ENCODE measurements at regions not wholly inside any gene's neighbourhood (a gene's known extent, or its start where the extent isn't known, plus 50 kb on each side); places are given as distances from the start of the nearest gene placed in this dataset.

DNA sequence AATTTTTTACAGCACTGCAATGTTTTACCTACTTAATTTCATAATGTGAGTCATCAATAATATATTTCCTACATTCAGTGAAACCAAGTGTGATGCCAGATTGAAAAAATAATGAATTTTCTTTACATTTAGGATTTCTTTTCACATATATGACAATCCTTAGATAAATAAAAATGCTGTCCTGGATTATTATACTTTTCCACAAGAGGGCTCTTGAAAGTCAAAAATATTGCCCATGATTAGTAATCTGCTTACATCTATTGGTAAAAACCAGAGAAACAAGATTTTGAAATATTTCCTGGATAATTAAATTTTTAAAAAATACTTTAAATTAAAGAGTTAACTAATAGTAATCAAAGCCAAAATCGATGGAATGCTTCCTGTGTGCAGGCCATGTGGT lies 86.8 kb upstream of the PLPPR4 start:
- no peak for DNase-seq (ENCODE audit: insufficient read length, low spot score)
- TF ChIP-seq PAX5 (IDR thresholded peaks at IDR 0.05; ENCODE audit: insufficient read depth, low read length, severe bottlenecking) (no peak), POLR2AphosphoS5 (IDR thresholded peaks at IDR 0.05; ENCODE audit: low read depth, low read length) (no peak), POU2F2 (IDR thresholded peaks at IDR 0.05; ENCODE audit: low read depth, low read length) (no peak), SPI1 (IDR thresholded peaks at IDR 0.05; ENCODE audit: low read depth, low read length) (no peak), POLR2A (IDR thresholded peaks at IDR 0.05; ENCODE audit: low read depth, low read length) (no peak), TAF1 (IDR thresholded peaks at IDR 0.05; ENCODE audit: low read depth, low read length) (no peak)
- no peak for FAIRE-seq

DNA sequence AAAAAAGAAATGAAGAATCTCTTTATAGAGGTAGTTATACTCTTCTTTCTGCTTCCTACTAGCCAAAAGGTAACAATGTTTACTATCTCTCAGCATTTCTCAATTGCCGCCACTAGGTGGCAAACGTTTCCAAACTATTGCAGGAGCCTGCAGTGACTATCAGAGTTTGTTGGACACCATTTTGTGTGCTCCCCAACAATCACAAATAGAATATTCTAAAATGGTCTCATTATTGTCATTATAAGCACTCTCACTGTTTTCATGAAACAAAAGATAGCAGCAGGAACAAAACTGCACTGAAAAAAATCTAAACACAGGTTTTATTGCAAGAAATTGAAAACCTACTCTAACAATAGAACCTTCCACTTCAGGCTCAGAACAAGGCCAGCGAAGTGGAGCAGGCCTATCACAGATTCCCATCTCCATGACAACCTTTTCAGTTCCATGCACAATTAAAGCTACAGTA lies 83.9 kb upstream of the PLPPR4 start:
- FAIRE-seq = peak; percentile 81
- TF ChIP-seq POU2F2 (IDR thresholded peaks at IDR 0.05; ENCODE audit: low read depth, low read length) = no peak
- no peak for TF ChIP-seq POLR2AphosphoS5 (IDR thresholded peaks at IDR 0.05; ENCODE audit: low read depth, low read length)
- no peak for TF ChIP-seq TAF1 (IDR thresholded peaks at IDR 0.05; ENCODE audit: low read depth, low read length)
- TF ChIP-seq POLR2A (IDR thresholded peaks at IDR 0.05; ENCODE audit: low read depth, low read length) = no peak
- no peak for TF ChIP-seq SPI1 (IDR thresholded peaks at IDR 0.05; ENCODE audit: low read depth, low read length)
- no peak for TF ChIP-seq PAX5 (IDR thresholded peaks at IDR 0.05; ENCODE audit: insufficient read depth, low read length, severe bottlenecking)
- peak; percentile 5 for DNase-seq (ENCODE audit: insufficient read length, low spot score)

DNA sequence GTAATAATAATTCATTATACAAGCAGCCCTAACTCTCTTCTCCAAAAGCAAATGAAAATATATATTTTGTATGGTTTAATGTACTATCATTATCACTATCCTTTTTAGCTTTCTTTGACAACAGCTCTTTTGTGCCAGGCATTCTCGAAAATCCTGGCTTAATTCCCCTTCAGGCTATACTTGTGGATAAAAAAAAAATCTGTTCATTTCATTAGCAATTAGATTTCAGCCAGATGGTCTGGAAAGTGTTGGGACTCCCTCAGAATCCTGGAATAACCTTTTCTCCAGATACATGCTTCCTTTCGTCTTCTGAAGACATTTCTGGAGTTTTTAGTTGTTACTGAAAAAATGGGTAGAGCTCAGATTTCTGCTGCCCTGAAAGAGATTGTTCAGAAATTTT lies 83.4 kb upstream of the PLPPR4 start:
- FAIRE-seq = no peak
- no peak for DNase-seq (ENCODE audit: insufficient read length, low spot score)
- no peak for TF ChIP-seq PAX5 (IDR thresholded peaks at IDR 0.05; ENCODE audit: insufficient read depth, low read length, severe bottlenecking)

DNA sequence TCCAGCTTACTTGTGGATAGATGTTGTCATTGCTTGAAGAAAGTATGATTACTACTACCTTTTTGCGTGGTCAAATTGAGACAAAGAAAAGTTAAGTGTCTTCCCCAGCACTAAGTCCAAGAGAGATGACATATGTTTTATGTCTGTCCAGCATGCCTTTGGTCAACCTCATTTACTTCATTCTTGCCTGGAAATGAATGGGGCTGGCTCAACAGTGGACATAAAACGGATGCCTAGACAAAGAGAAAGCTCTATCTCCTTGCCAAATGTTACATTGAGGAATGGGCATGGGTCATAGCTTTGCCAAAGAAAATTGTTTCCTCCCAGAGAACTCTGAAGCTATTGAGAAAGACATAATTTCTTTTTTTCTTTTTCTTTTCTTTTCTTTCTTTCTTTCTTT lies 82.4 kb upstream of the PLPPR4 start:
- FAIRE-seq (no peak), DNase-seq (ENCODE audit: insufficient read length, low spot score) (no peak)
- TF ChIP-seq SPI1 (IDR thresholded peaks at IDR 0.05; ENCODE audit: low read depth, low read length) (no peak), POLR2A (IDR thresholded peaks at IDR 0.05; ENCODE audit: low read depth, low read length) (no peak), TAF1 (IDR thresholded peaks at IDR 0.05; ENCODE audit: low read depth, low read length) (no peak), POLR2AphosphoS5 (IDR thresholded peaks at IDR 0.05; ENCODE audit: low read depth, low read length) (no peak), POU2F2 (IDR thresholded peaks at IDR 0.05; ENCODE audit: low read depth, low read length) (no peak), PAX5 (IDR thresholded peaks at IDR 0.05; ENCODE audit: insufficient read depth, low read length, severe bottlenecking) (no peak)

DNA sequence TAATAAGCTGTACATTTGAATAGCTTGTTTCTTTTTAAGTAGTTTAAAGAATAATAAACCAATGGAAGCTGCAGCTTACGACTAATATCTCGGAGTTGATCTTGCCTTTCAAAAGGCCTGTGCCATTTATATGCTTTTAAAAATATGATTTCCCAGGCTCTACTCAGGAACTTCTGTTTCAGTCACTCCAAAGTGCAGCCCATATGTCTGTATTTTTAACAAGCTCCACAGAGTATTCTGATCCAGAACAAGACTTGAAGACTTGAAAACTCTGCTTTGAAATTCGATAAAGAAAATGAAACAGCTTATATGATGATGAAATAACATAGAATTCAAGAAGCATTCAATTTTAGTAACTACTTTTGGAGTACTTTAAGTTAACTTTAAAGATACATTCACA lies 79.1 kb upstream of the PLPPR4 start:
- FAIRE-seq (no peak), DNase-seq (ENCODE audit: insufficient read length, low spot score) (no peak)
- TF ChIP-seq POLR2A (IDR thresholded peaks at IDR 0.05; ENCODE audit: low read depth, low read length) = no peak
- TF ChIP-seq POU2F2 (IDR thresholded peaks at IDR 0.05; ENCODE audit: low read depth, low read length) = no peak
- TF ChIP-seq SPI1 (IDR thresholded peaks at IDR 0.05; ENCODE audit: low read depth, low read length) = no peak
- no peak for TF ChIP-seq PAX5 (IDR thresholded peaks at IDR 0.05; ENCODE audit: insufficient read depth, low read length, severe bottlenecking)
- no peak for TF ChIP-seq POLR2AphosphoS5 (IDR thresholded peaks at IDR 0.05; ENCODE audit: low read depth, low read length)
- TF ChIP-seq TAF1 (IDR thresholded peaks at IDR 0.05; ENCODE audit: low read depth, low read length) = no peak

DNA sequence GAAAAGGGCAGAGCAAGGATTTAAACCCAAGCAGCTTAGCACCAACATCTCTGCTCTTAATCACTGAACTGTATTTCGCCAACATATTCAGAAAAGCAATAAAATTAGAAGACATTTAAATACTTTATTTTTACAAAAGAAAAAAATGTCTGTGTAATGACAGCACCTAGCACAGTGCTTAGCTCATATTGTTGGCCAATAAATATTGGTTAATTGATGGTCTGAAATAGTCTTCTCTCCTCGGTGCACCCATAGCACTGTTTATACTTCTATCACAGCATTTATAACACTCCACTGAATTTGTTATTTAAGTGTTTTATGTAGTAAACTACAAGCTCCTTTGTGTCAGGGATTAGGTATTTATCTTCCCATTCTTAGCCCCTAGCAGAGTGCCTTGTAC lies 70.9 kb upstream of the PLPPR4 start:
- FAIRE-seq (no peak), DNase-seq (ENCODE audit: insufficient read length, low spot score) (no peak)
- TF ChIP-seq SPI1 (IDR thresholded peaks at IDR 0.05; ENCODE audit: low read depth, low read length) (no peak), POLR2A (IDR thresholded peaks at IDR 0.05; ENCODE audit: low read depth, low read length) (no peak), POU2F2 (IDR thresholded peaks at IDR 0.05; ENCODE audit: low read depth, low read length) (no peak)

DNA sequence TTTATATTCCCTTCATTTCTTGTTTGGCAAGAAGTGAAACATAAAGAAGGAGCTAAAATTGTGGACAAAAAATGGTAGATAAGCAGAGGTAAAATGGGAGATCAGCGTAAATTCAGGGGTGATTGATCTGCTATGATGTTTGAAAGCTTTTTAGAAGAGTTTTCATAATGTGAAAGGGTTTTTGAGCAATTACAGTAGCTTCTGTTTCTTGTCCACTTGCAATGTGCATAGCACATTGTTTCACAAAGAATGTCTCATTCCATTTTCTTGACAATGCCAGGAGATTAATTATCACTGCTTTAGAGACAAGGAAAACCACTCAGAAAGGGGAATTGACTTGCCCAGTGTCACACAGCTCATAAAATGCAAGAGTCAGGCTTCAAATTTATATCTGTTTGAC lies 65.9 kb upstream of the PLPPR4 start:
- no peak for DNase-seq (ENCODE audit: insufficient read length, low spot score)
- FAIRE-seq = no peak
- TF ChIP-seq SPI1 (IDR thresholded peaks at IDR 0.05; ENCODE audit: low read depth, low read length) (no peak), POLR2A (IDR thresholded peaks at IDR 0.05; ENCODE audit: low read depth, low read length) (no peak), PAX5 (IDR thresholded peaks at IDR 0.05; ENCODE audit: insufficient read depth, low read length, severe bottlenecking) (no peak), POU2F2 (IDR thresholded peaks at IDR 0.05; ENCODE audit: low read depth, low read length) (no peak)

DNA sequence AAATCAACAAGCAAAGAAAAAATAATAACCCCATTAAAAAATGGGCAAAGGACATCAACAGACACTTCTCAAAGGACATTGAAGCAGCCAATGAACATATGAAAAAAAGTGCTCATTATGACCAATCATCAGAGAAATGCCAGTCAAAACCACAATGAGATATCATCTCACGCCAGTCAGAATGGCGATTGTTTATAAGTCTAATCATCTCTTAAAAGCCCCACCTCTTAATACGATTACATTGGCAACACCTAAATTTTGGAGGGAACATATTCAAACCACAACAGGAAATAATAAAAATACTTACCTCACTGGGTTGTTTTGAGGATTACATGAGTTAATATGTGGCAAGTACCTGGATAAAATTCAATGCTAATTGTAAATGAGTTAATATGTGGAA lies 57.1 kb upstream of the PLPPR4 start:
- no peak for FAIRE-seq
- TF ChIP-seq TAF1 (IDR thresholded peaks at IDR 0.05; ENCODE audit: low read depth, low read length) (no peak), POLR2A (IDR thresholded peaks at IDR 0.05; ENCODE audit: low read depth, low read length) (no peak), POU2F2 (IDR thresholded peaks at IDR 0.05; ENCODE audit: low read depth, low read length) (no peak), PAX5 (IDR thresholded peaks at IDR 0.05; ENCODE audit: insufficient read depth, low read length, severe bottlenecking) (no peak), SPI1 (IDR thresholded peaks at IDR 0.05; ENCODE audit: low read depth, low read length) (no peak), POLR2AphosphoS5 (IDR thresholded peaks at IDR 0.05; ENCODE audit: low read depth, low read length) (no peak)
- DNase-seq (ENCODE audit: insufficient read length, low spot score) = no peak

All from GM12891 (cell line).